Central memory CD8-positive, alpha-beta T cell (primary cell): ENCODE measurements at regions not wholly inside any gene's neighbourhood (a gene's known extent, or its start where the extent isn't known, plus 50 kb on each side); places are given as distances from the start of the nearest gene placed in this dataset.
"Not testable (repeated sequence)": the region's sequence is repeated elsewhere in the genome, so short reads cannot be mapped to it uniquely, and the experiment has no call there.

ENCODE experiments used
- ATAC-seq: fragments of 150-1000 bp; cut with Tn5 transposase; replicated peaks from 2 replicates; pipeline ENCODE4 v1.10.0; 2022; ENCODE audit warnings: mild to moderate bottlenecking, moderate FRiP score, moderate number of reproducible peaks; ENCODE audit not compliant: poor library complexity, severe bottlenecking; ENCODE audit errors: extremely low read depth
- DNase-seq, 2 donors: peaks; one replicate each; pipeline ENCODE4 v3.0.0; 2021; ENCODE audit warnings: low spot score in 2 of 2
- H3K27ac Mint-ChIP-seq: one replicate; pipeline ENCODE4 v1.8.0; 2022; ENCODE audit warnings: low read depth, mild to moderate bottlenecking, moderate library complexity, mixed read lengths
- H3K27me3 Mint-ChIP-seq: one replicate; pipeline ENCODE4 v1.8.0; 2022; ENCODE audit warnings: mixed read lengths
- H3K36me3 Mint-ChIP-seq: one replicate; pipeline ENCODE4 v1.8.0; 2022; ENCODE audit warnings: mild to moderate bottlenecking, moderate library complexity, mixed read lengths; ENCODE audit not compliant: insufficient read depth
- H3K4me1 Mint-ChIP-seq: one replicate; pipeline ENCODE4 v1.8.0; 2022; ENCODE audit warnings: mixed read lengths
- H3K4me3 Mint-ChIP-seq: one replicate; pipeline ENCODE4 v1.8.0; 2022; ENCODE audit warnings: mild to moderate bottlenecking, moderate library complexity, mixed read lengths
- H3K9me3 Mint-ChIP-seq: one replicate; pipeline ENCODE4 v1.8.0; 2022; ENCODE audit warnings: mixed read lengths

DNA sequence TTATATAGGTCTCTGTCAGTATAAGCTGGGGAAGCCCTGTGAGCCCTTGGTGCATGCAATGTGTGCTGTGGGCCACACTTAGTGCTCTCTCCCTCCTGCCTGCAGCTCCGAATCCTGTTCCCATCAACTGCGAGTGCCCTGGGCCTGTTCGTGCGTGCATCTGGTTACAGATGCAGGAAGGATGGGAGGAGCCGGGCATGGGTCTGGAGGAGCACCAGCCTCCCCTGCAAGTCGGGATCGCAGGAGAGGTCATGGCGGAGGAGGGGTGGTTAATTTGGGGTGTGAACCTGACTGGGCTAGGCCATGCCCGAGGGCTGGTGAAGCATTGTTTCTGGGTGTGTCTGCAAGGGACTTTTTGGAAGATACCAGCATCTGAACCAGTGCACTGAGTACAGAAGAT, 274.6 kb upstream of the IRX4 start:
- no peak for ATAC-seq

DNA sequence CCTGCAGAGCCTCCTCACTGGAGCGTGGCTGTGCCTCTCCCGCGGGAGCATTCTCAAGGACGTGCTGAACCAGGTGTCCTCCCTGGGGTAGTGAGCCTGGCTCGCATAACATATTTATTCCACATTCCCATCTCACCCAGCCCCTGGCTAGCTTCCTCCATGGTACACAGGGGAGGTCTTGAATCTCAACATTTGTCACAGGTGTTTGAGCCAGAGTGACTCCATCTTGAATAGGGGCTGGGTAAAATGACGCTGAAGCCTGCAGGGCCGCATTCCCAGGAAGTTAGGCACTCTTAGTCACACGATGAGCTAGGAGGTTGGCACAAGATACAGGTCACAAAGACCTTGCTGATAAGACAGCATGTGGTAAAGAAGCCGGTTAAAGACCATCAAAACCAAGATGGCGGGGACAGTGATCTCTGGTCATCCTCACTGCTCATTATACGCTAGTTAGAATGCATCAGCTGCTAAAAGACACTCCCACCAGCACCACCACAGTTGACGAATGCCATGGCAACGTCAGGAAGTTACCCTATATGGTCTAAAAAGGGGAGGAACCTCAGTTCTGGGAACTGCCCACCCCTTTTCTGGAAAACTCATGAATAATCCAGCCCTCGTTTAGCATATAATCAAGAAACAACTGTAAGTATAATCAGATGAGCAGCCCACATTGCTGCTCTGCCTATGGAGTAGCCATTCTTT, 273.8 kb upstream of the IRX4 start:
- Mint-ChIP-seq H3K36me3 (peaks cover 2% of the 10 kb centered on the region), H3K4me1 (no peaks in the 10 kb centered on the region), H3K27me3 (no peaks in the 10 kb centered on the region), H3K9me3 (no peaks in the 10 kb centered on the region), H3K27ac (no peak overlapping the region), H3K4me3 (no peak overlapping the region)
- no peak for DNase-seq
- no peak for ATAC-seq

More for the DNA sequence above, 274.6 kb upstream of the IRX4 start:
- H3K4me1 Mint-ChIP-seq: no peaks in the 10 kb centered on the region
- H3K36me3 Mint-ChIP-seq: no peaks in the 10 kb centered on the region
- H3K27me3 Mint-ChIP-seq: no peaks in the 10 kb centered on the region
- H3K27ac Mint-ChIP-seq: no peak overlapping the region
- DNase-seq: no peak
- H3K9me3 Mint-ChIP-seq: no peaks in the 10 kb centered on the region
- no peak overlapping the region for H3K4me3 Mint-ChIP-seq

DNA sequence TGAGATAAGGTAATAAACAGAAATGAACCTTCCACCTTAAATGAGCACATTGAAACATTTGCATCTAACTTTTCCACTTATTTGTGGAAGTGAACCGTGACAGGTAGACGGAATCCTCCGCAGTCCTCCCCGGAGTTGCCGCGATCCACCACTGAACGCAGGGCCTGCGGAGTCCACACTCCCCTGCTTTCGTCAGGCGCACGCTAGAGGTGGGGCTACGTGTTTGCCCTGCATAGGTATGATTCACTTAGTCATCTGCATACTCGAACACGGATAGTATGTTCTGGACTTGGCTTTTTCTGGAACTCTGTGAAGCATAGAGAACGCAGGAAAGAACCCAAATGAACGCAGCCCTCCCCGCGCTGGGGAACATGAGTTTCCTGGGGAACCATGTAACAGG, 272.8 kb upstream of the IRX4 start:
- DNase-seq (no peak), ATAC-seq (no peak)
- Mint-ChIP-seq H3K9me3 (no peaks in the 10 kb centered on the region), H3K4me3 (no peak overlapping the region), H3K27ac (no peak overlapping the region), H3K4me1 (no peaks in the 10 kb centered on the region), H3K27me3 (peaks cover 4% of the 10 kb centered on the region), H3K36me3 (peaks cover 2% of the 10 kb centered on the region)

DNA sequence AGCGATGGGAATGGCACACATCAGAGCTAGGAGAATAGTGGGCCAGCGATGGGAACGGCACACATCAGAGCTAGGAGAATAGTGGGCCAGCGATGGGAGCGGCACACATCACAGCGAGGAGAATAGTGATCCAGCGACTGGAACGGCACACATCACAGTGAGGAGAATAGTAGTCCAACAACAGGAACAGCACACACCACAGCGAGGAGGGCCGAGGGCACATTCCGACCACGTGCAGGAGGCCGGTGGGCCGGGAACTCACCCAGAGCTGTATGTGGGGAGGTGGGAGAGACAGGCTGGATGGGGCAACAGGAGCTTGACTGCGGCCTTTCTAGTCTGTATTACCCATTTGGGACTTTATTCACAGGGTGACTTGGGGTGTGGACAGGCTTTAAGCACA, 271.1 kb upstream of the IRX4 start:
- Mint-ChIP-seq H3K9me3 (no peaks in the 10 kb centered on the region), H3K27me3 (peaks cover 21% of the 10 kb centered on the region), H3K27ac (no peak overlapping the region), H3K4me3 (no peak overlapping the region), H3K36me3 (peaks cover 2% of the 10 kb centered on the region), H3K4me1 (no peaks in the 10 kb centered on the region)
- no peak for DNase-seq
- no peak for ATAC-seq

DNA sequence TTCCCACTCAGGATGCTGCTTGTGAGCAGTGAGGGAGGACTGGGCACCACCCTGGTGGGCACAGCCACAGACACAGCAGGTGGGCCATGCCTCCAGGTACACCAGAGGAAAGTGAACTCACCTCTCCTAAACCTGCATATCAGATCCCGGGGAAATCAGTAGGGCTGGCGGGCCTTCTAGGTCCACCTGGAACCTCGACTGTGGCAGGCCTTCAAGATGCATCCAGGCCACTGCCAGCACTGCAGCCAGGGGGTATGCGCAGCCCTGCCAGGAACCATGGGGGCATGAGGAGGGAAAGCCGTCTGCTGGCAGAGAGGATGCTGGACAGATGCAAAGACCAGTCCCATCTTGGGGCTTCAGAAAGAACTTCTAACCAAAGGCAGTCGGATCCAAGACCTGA, 270.6 kb upstream of the IRX4 start:
- Mint-ChIP-seq H3K9me3 (no peaks in the 10 kb centered on the region), H3K4me3 (no peak overlapping the region), H3K27ac (no peak overlapping the region), H3K4me1 (no peaks in the 10 kb centered on the region), H3K36me3 (peaks cover 2% of the 10 kb centered on the region), H3K27me3 (peaks cover 22% of the 10 kb centered on the region)
- ATAC-seq: no peak
- DNase-seq: no peak

DNA sequence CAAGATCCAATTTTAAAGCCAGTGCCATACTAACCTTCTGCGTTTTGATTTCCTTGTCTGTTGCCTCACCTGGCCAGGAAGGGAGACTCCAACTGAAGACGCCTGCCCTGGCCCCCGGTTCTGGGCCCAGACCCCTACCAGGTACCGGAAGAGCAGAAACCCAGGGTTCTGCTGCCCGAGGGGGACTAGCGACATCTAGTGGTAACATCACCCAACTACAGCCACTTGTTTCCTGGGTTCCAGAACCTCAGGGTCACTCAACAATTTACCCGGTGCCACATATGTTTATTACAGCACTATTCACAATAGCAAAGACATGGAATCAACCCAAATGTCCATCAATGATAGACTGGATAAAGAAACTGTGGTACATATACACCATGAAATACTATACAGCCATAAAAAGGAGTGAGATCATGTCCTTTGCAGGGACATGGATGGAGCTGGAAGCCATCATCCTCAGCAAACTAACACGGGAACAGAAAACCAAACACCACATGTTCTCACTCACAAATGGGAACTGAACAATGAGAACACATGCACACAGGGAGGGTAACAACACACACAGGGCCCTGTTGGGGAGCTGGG, 268.7 kb upstream of the IRX4 start:
- H3K9me3 Mint-ChIP-seq, H3K4me3 Mint-ChIP-seq, H3K27ac Mint-ChIP-seq, H3K36me3 Mint-ChIP-seq, H3K4me1 Mint-ChIP-seq, ATAC-seq, DNase-seq: not testable (repeated sequence)
- peaks cover 22% of the 10 kb centered on the region for H3K27me3 Mint-ChIP-seq

DNA sequence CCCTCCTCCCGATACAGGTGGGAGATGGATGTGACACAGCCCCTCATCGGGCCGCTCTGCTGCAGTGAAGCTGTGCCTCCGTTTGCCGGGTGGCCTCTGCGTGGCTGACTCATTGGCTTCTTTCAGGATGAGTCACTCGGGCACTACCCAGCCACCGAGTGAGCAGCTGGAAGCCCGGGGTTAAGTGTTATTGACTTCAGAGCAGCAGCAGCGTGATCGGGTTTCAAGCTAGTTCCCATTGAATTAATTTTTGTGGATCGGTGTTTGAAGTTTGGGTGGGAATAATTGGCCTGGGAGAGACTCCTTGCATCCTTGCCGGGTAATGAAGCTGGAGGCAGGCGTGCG, 266.4 kb upstream of the IRX4 start:
- no peak overlapping the region for H3K27ac Mint-ChIP-seq
- no peaks in the 10 kb centered on the region for H3K9me3 Mint-ChIP-seq
- no peaks in the 10 kb centered on the region for H3K4me1 Mint-ChIP-seq
- peaks cover 22% of the 10 kb centered on the region for H3K27me3 Mint-ChIP-seq
- no peak overlapping the region for H3K4me3 Mint-ChIP-seq
- ATAC-seq (no peak), DNase-seq (no peak)
- H3K36me3 Mint-ChIP-seq: peaks cover 2% of the 10 kb centered on the region

DNA sequence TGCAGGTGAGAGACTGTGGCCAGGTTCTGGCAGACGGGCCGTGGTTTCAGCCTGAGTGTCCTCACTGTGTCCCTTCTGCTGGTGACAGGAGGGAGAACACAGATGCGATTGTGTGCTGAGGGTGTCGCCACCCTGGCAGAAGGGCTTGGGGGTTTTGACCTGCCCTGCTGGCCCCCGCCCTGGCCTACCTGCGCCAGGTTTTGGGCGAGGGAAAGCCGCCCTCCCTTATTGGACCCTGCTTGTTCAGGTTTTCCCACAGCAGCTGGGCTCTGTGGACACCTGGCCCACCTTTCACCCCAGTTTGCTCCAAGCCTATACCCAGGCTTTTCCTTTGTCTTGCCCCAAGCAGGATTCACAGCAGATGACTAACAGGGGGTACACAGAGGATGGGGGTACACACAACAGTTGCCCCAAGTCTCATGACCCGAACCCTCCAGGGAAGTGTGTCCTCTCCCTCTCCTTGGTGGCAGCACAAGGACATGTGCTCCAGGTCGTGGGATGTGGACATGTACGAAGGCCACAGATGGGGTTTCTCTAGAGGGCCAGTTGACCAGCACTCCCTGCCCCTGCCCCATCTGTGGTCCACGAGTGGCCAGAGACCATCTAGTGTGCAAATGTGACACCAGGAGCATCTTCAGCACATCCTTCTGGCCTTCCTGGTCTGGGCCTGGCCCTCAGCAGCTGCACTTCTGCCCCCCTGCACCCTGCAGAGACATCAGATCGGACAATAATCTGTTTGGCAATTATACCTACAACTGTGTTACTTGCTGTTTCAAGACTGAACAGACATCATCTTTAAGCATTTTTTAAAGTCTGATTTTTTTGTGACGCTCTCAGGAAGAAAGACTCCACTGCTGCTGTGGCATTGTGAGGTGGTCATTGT, 265.8 kb upstream of the IRX4 start:
- ATAC-seq (no peak), DNase-seq (no peak)
- Mint-ChIP-seq H3K4me3 (no peak overlapping the region), H3K27me3 (peaks cover 22% of the 10 kb centered on the region), H3K4me1 (no peaks in the 10 kb centered on the region), H3K36me3 (peaks cover 2% of the 10 kb centered on the region), H3K27ac (no peak overlapping the region), H3K9me3 (no peaks in the 10 kb centered on the region)

DNA sequence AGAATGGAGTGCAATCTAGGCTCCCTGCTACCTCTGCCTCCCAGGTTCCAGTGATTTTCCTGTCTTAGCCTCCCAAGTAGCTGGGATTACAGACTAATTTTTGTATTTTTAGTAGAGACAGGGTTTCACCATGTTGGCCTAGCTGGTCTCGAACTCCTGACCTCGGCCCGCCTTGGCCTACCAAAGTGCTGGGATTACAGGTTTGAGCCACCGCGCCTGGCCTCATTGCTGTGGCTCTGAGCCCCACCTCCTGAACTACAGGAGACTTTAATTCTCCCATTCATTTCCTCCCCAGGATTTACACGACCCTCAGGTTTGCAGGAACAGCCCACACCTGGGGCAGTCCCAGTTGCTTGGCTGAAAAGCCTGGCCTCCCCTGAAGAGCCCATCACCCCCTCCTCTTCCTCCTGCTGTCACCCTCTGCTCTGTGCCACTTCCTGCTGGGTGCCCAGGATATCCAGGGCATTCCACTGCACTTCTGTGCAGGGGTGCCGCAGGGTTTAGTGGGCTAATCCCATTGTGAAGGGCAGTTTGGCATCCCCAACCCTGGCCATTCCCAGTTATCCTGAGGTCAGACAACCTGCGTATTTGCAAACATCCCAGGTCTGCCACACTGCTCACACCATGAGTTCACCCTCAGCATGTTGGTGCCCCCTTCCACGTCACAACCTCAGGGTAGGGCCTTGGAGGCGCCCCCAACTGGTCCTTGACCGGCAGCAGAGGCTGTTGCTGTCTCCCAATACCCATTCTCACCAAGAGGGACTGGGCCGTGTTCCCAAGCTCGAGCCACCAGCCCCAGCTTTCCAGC, 265.0 kb upstream of the IRX4 start:
- Mint-ChIP-seq H3K27ac (no peak overlapping the region), H3K27me3 (peaks cover 22% of the 10 kb centered on the region), H3K4me3 (no peak overlapping the region), H3K4me1 (no peaks in the 10 kb centered on the region), H3K9me3 (no peaks in the 10 kb centered on the region), H3K36me3 (peaks cover 2% of the 10 kb centered on the region)
- ATAC-seq: no peak
- no peak for DNase-seq

DNA sequence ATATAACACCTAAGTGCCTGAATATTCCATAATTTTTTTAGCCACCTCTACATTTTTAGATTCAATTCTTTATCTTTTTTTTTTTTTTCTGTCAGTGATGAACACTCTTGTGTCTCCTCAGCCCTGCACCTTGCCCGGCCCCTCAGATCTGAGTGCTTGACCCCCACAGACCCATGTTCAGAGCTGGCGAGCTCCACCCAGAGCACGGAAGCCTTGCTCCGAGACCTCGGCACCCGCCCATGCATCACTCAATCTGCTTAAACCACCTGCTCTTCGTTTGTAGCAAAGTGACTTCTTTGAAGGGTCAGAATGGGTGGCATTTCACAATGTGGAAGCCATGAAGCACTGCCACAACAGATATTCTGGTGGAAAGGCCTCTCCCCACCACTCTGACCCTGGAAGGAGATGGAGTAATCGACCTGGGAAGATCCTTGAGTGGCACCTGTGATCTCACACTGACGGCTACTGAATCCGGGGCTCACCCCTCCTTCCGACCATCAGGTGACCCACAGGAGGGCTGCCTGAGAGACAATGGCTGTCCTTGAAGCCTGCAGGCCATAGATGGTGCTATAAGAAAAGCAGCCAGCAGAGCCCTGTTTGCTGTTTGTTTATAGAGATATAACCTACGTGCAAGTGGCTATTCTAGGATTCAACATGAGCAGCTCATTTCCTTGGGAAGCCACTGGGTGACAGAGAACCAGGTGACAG, 261.1 kb upstream of the IRX4 start:
- Mint-ChIP-seq H3K27me3 (peaks cover 34% of the 10 kb centered on the region), H3K9me3 (no peaks in the 10 kb centered on the region), H3K4me1 (no peaks in the 10 kb centered on the region), H3K4me3 (no peak overlapping the region), H3K36me3 (no peaks in the 10 kb centered on the region), H3K27ac (no peak overlapping the region)
- no peak for ATAC-seq
- DNase-seq: no peak

DNA sequence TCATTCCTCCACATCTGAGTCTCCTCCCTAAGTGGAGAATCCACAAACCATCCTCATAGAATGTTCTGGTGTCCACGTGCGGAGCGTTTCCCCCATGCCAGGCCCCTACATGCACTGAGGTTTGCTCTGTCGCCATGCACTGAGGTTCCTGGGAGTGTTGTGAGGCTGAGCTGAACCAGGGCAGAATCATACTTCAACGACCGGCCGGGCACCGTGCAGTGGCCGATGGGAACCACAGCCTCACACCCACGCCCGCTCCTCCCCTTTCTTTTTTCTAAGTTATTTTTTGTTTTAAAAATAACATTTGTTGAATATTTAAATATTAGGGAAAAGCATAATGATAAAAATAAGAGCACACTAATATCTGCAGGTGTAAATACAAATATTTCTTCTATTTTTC, 260.4 kb upstream of the IRX4 start:
- no peaks in the 10 kb centered on the region for H3K9me3 Mint-ChIP-seq
- H3K36me3 Mint-ChIP-seq: no peaks in the 10 kb centered on the region
- no peaks in the 10 kb centered on the region for H3K4me1 Mint-ChIP-seq
- H3K4me3 Mint-ChIP-seq: no peak overlapping the region
- no peak overlapping the region for H3K27ac Mint-ChIP-seq
- DNase-seq (no peak), ATAC-seq (no peak)
- peaks cover 35% of the 10 kb centered on the region for H3K27me3 Mint-ChIP-seq

DNA sequence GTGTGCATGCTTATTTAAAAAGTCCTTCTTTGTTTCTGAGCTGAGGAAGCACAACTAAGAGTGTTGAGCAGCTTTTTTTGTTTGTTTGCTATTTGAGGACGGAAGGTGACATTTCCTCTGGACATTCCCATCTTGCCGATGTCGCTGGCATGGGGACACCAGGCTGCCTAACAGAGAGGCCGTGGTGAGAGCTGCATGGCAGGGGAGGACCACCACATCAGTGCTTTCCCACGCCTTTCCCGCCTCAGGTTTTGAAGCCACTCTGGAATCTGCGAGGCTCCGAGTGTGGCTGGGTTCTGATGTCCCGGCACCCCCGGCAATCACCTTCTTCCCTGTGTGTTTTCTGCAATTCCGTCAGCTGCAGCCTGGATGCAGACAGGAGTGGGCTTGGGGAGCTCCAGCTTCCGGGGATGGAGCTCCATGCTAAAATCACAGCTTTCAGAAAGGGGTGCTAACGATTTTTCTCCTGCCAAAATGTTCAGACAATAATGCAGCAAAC, 259.8 kb upstream of the IRX4 start:
- no peaks in the 10 kb centered on the region for H3K9me3 Mint-ChIP-seq
- H3K4me3 Mint-ChIP-seq: no peak overlapping the region
- ATAC-seq: no peak
- peaks cover 35% of the 10 kb centered on the region for H3K27me3 Mint-ChIP-seq
- no peak for DNase-seq
- no peak overlapping the region for H3K27ac Mint-ChIP-seq
- H3K36me3 Mint-ChIP-seq: no peaks in the 10 kb centered on the region
- H3K4me1 Mint-ChIP-seq: no peaks in the 10 kb centered on the region
